ENCODE measurements at regions not wholly inside any gene's neighbourhood (a gene's known extent, or its start where the extent isn't known, plus 50 kb on each side); places are given as distances from the start of the nearest gene placed in this dataset.

DNA sequence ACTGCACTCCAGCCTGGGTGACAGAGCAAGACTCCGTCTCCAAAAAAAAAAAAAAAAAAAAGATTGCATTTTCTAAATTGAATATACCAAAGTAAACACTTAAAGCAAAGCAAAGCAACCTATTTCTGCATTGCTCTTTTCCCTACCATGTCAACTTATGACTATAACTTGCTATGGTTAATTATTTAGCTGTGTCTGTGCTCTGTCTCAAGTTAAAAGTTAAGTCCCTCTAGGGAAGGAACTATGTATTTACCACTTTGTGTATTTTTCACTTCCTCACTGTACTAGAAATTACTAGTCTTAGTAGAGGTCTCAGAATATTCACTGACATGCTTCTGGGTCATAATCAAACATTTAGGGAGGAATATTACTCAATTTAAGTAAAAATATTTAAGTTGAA lies 711.7 kb upstream of the SOX9 start:
- Histone ChIP-seq H2AFZ (no peak overlapping the region), H3K4me2 (no peak overlapping the region), H3K27ac (no peak overlapping the region), H3K9me3 (ENCODE audit: low read depth) (no peaks in the 10 kb centered on the region), H3K4me1 (ENCODE audit: insufficient read depth) (no peaks in the 10 kb centered on the region), H3K36me3 (replicated peaks; ENCODE audit: insufficient read depth, low read depth) (no peaks in the 10 kb centered on the region), H3K27me3 (no peaks in the 10 kb centered on the region), H3K4me3 (no peak overlapping the region), H3K79me2 (no peaks in the 10 kb centered on the region), H4K20me1 (ENCODE audit: insufficient read depth, poor library complexity, severe bottlenecking) (no peaks in the 10 kb centered on the region), H3K9me2 (replicated peaks; ENCODE audit: insufficient read depth) (no peaks in the 10 kb centered on the region)
- TF ChIP-seq EZH2phosphoT487 (IDR thresholded peaks at IDR 0.05; ENCODE audit: low read depth, severe bottlenecking, unreplicated experiment): no peak
- no peak for TF ChIP-seq EZH2 (IDR thresholded peaks at IDR 0.05; ENCODE audit: borderline replicate concordance)
- TF ChIP-seq CTCF (IDR thresholded peaks at IDR 0.05; ENCODE audit: poor library complexity): no peak
- 100% methylated on average over 1 of the region's 1 CpG for WGBS (ENCODE audit: low lambda C conversion rate, missing lambda C conversion rate)
- DNase-seq (ENCODE audit: low spot score): no peak

DNA sequence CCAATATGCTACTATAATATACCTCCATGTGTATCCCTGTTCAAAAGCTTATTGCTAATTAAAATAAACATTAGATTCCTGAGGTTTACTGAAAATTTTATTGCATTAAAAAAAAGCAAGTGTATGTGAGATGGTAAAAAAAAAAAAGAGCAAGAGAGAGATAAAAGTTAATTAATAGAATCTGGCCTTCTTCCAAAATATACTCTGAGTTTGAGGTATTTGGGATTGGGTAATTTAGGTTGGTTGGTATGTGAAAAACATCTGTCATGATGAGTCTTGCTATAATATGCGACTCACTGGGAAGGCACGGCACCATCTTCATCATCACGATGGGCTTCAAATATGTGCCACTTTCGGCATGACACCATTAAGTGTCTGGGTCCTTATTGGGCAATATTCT lies 711.1 kb upstream of the SOX9 start:
- H3K27ac ChIP-seq: no peak overlapping the region
- H3K4me3 ChIP-seq: no peak overlapping the region
- no peaks in the 10 kb centered on the region for H3K79me2 ChIP-seq
- no peak overlapping the region for H3K4me2 ChIP-seq
- no peaks in the 10 kb centered on the region for H3K9me3 ChIP-seq (ENCODE audit: low read depth)
- no peak overlapping the region for H2AFZ ChIP-seq
- H3K9me2 ChIP-seq (replicated peaks; ENCODE audit: insufficient read depth): no peaks in the 10 kb centered on the region
- no peaks in the 10 kb centered on the region for H3K4me1 ChIP-seq (ENCODE audit: insufficient read depth)
- DNase-seq (ENCODE audit: low spot score): no peak
- no peaks in the 10 kb centered on the region for H4K20me1 ChIP-seq (ENCODE audit: insufficient read depth, poor library complexity, severe bottlenecking)
- no peaks in the 10 kb centered on the region for H3K36me3 ChIP-seq (replicated peaks; ENCODE audit: insufficient read depth, low read depth)
- 90% methylated on average over 4 of the region's 4 CpGs for WGBS (ENCODE audit: low lambda C conversion rate, missing lambda C conversion rate)
- no peaks in the 10 kb centered on the region for H3K27me3 ChIP-seq
- TF ChIP-seq EZH2 (IDR thresholded peaks at IDR 0.05; ENCODE audit: borderline replicate concordance) (no peak), CTCF (IDR thresholded peaks at IDR 0.05; ENCODE audit: poor library complexity) (no peak), EZH2phosphoT487 (IDR thresholded peaks at IDR 0.05; ENCODE audit: low read depth, severe bottlenecking, unreplicated experiment) (no peak)

GRCh38 chr17:71412803-71413202 lies 708.0 kb upstream of the SOX9 start:
- Histone ChIP-seq H3K4me2 (no peak overlapping the region), H3K9me3 (ENCODE audit: low read depth) (no peaks in the 10 kb centered on the region), H3K36me3 (replicated peaks; ENCODE audit: insufficient read depth, low read depth) (no peaks in the 10 kb centered on the region), H3K79me2 (no peaks in the 10 kb centered on the region), H3K27me3 (no peaks in the 10 kb centered on the region), H2AFZ (no peak overlapping the region), H3K4me3 (no peak overlapping the region), H4K20me1 (ENCODE audit: insufficient read depth, poor library complexity, severe bottlenecking) (no peaks in the 10 kb centered on the region), H3K4me1 (ENCODE audit: insufficient read depth) (no peaks in the 10 kb centered on the region), H3K27ac (no peak overlapping the region), H3K9me2 (replicated peaks; ENCODE audit: insufficient read depth) (no peaks in the 10 kb centered on the region)
- TF ChIP-seq CTCF (IDR thresholded peaks at IDR 0.05; ENCODE audit: poor library complexity) (no peak), EZH2phosphoT487 (IDR thresholded peaks at IDR 0.05; ENCODE audit: low read depth, severe bottlenecking, unreplicated experiment) (no peak), EZH2 (IDR thresholded peaks at IDR 0.05; ENCODE audit: borderline replicate concordance) (no peak)
- peak; percentile 41 for DNase-seq (ENCODE audit: low spot score)
- 77% methylated on average over 5 of the region's 5 CpGs for WGBS (ENCODE audit: low lambda C conversion rate, missing lambda C conversion rate)

GRCh38 chr17:71413935-71414334 lies 706.9 kb upstream of the SOX9 start:
- Histone ChIP-seq H3K27ac (no peak overlapping the region), H3K79me2 (no peaks in the 10 kb centered on the region), H4K20me1 (ENCODE audit: insufficient read depth, poor library complexity, severe bottlenecking) (no peaks in the 10 kb centered on the region), H3K27me3 (no peaks in the 10 kb centered on the region), H3K9me3 (ENCODE audit: low read depth) (no peaks in the 10 kb centered on the region), H3K36me3 (replicated peaks; ENCODE audit: insufficient read depth, low read depth) (no peaks in the 10 kb centered on the region), H3K4me3 (no peak overlapping the region), H2AFZ (no peak overlapping the region), H3K4me2 (no peak overlapping the region), H3K4me1 (ENCODE audit: insufficient read depth) (no peaks in the 10 kb centered on the region), H3K9me2 (replicated peaks; ENCODE audit: insufficient read depth) (no peaks in the 10 kb centered on the region)
- no peak for DNase-seq (ENCODE audit: low spot score)
- TF ChIP-seq EZH2phosphoT487 (IDR thresholded peaks at IDR 0.05; ENCODE audit: low read depth, severe bottlenecking, unreplicated experiment) (no peak), CTCF (IDR thresholded peaks at IDR 0.05; ENCODE audit: poor library complexity) (no peak), EZH2 (IDR thresholded peaks at IDR 0.05; ENCODE audit: borderline replicate concordance) (no peak)
- WGBS (ENCODE audit: low lambda C conversion rate, missing lambda C conversion rate): 97% methylated on average over 2 of the region's 2 CpGs

Measured in hepatocyte (in vitro differentiated cells).